ENCODE measurements at regions not wholly inside any gene's neighbourhood (a gene's known extent, or its start where the extent isn't known, plus 50 kb on each side); places are given as distances from the start of the nearest gene placed in this dataset.
"Not testable (repeated sequence)": the region's sequence is repeated elsewhere in the genome, so short reads cannot be mapped to it uniquely, and the experiment has no call there.

GRCh38 chr19:33998739-33999345 is 173.5 kb upstream of the LSM14A start:
- Mint-ChIP-seq H3K36me3 (no peaks in the 10 kb centered on the region), H3K4me1 (ENCODE audit: low read depth) (no peaks in the 10 kb centered on the region), H3K27me3 (peaks cover 15% of the 10 kb centered on the region), H3K27ac (no peak overlapping the region), H3K9me3 (ENCODE audit: low read depth) (peaks cover 3% of the 10 kb centered on the region), H3K4me3 (no peak overlapping the region)

- Mint-ChIP-seq H3K9me3 (ENCODE audit: low read depth) (peaks cover 6% of the 10 kb centered on the region), H3K4me3 (no peak overlapping the region), H3K27me3 (peaks cover 37% of the 10 kb centered on the region), H3K36me3 (no peaks in the 10 kb centered on the region), H3K27ac (no peak overlapping the region), H3K4me1 (ENCODE audit: low read depth) (no peaks in the 10 kb centered on the region)
Observed at GRCh38 chr19:34017024-34017423, 155.3 kb upstream of the LSM14A start.

GRCh38 chr19:34017601-34018000 is 154.7 kb upstream of the LSM14A start:
- H3K4me3 Mint-ChIP-seq = no peak overlapping the region
- H3K9me3 Mint-ChIP-seq (ENCODE audit: low read depth) = peaks cover 9% of the 10 kb centered on the region
- no peak overlapping the region for H3K27ac Mint-ChIP-seq
- H3K27me3 Mint-ChIP-seq = peaks cover 33% of the 10 kb centered on the region
- H3K36me3 Mint-ChIP-seq = no peaks in the 10 kb centered on the region
- no peaks in the 10 kb centered on the region for H3K4me1 Mint-ChIP-seq (ENCODE audit: low read depth)

- H3K36me3 Mint-ChIP-seq = peaks cover 3% of the 10 kb centered on the region
- H3K27me3 Mint-ChIP-seq = peaks cover 30% of the 10 kb centered on the region
- no peaks in the 10 kb centered on the region for H3K4me1 Mint-ChIP-seq (ENCODE audit: low read depth)
- peaks cover 19% of the 10 kb centered on the region for H3K9me3 Mint-ChIP-seq (ENCODE audit: low read depth)
- H3K4me3 Mint-ChIP-seq = no peak overlapping the region
- H3K27ac Mint-ChIP-seq = no peak overlapping the region
Observed at GRCh38 chr19:34018546-34018945, 153.8 kb upstream of the LSM14A start.

GRCh38 chr19:34023381-34023780 is 148.9 kb upstream of the LSM14A start:
- peaks cover 7% of the 10 kb centered on the region for H3K36me3 Mint-ChIP-seq
- H3K27ac Mint-ChIP-seq = no peak overlapping the region
- peaks cover 14% of the 10 kb centered on the region for H3K9me3 Mint-ChIP-seq (ENCODE audit: low read depth)
- peaks cover 28% of the 10 kb centered on the region for H3K27me3 Mint-ChIP-seq
- H3K4me1 Mint-ChIP-seq (ENCODE audit: low read depth) = no peaks in the 10 kb centered on the region
- no peak overlapping the region for H3K4me3 Mint-ChIP-seq

- Mint-ChIP-seq H3K4me3 (no peak overlapping the region), H3K36me3 (no peaks in the 10 kb centered on the region), H3K9me3 (ENCODE audit: low read depth) (no peaks in the 10 kb centered on the region), H3K27me3 (peaks cover 7% of the 10 kb centered on the region), H3K27ac (no peak overlapping the region), H3K4me1 (ENCODE audit: low read depth) (no peaks in the 10 kb centered on the region)
Observed at GRCh38 chr19:34033880-34034279, 138.4 kb upstream of the LSM14A start.

- no peaks in the 10 kb centered on the region for H3K9me3 Mint-ChIP-seq (ENCODE audit: low read depth)
- H3K27ac Mint-ChIP-seq = no peak overlapping the region
- H3K36me3 Mint-ChIP-seq = no peaks in the 10 kb centered on the region
- H3K27me3 Mint-ChIP-seq = peaks cover 9% of the 10 kb centered on the region
- no peaks in the 10 kb centered on the region for H3K4me1 Mint-ChIP-seq (ENCODE audit: low read depth)
- H3K4me3 Mint-ChIP-seq = no peak overlapping the region
Observed at GRCh38 chr19:34034318-34034846, 137.9 kb upstream of the LSM14A start.

- H3K9me3 Mint-ChIP-seq (ENCODE audit: low read depth) = no peaks in the 10 kb centered on the region
- no peak overlapping the region for H3K27ac Mint-ChIP-seq
- no peaks in the 10 kb centered on the region for H3K36me3 Mint-ChIP-seq
- H3K4me1 Mint-ChIP-seq (ENCODE audit: low read depth) = peaks cover 2% of the 10 kb centered on the region
- H3K27me3 Mint-ChIP-seq = peaks cover 13% of the 10 kb centered on the region
- no peak overlapping the region for H3K4me3 Mint-ChIP-seq
Observed at GRCh38 chr19:34041925-34042521, 130.3 kb upstream of the LSM14A start.

- no peak overlapping the region for H3K4me3 Mint-ChIP-seq
- H3K9me3 Mint-ChIP-seq (ENCODE audit: low read depth) = no peaks in the 10 kb centered on the region
- no peaks in the 10 kb centered on the region for H3K36me3 Mint-ChIP-seq
- H3K4me1 Mint-ChIP-seq (ENCODE audit: low read depth) = peaks cover 2% of the 10 kb centered on the region
- peaks cover 15% of the 10 kb centered on the region for H3K27me3 Mint-ChIP-seq
- no peak overlapping the region for H3K27ac Mint-ChIP-seq
Observed at GRCh38 chr19:34044021-34044420, 128.3 kb upstream of the LSM14A start.

- Mint-ChIP-seq H3K27ac (no peak overlapping the region), H3K36me3 (no peaks in the 10 kb centered on the region), H3K4me1 (ENCODE audit: low read depth) (no peaks in the 10 kb centered on the region), H3K4me3 (no peak overlapping the region), H3K27me3 (peaks cover 5% of the 10 kb centered on the region), H3K9me3 (ENCODE audit: low read depth) (no peaks in the 10 kb centered on the region)
Observed at GRCh38 chr19:34049944-34050343, 122.4 kb upstream of the LSM14A start.

- H3K4me3 Mint-ChIP-seq; H3K9me3 Mint-ChIP-seq (ENCODE audit: low read depth); H3K36me3 Mint-ChIP-seq; H3K27me3 Mint-ChIP-seq; H3K4me1 Mint-ChIP-seq (ENCODE audit: low read depth); H3K27ac Mint-ChIP-seq: not testable (repeated sequence)
Observed at GRCh38 chr19:34050430-34050829, 121.9 kb upstream of the LSM14A start.

GRCh38 chr19:34051255-34051654 is 121.0 kb upstream of the LSM14A start:
- H3K4me1 Mint-ChIP-seq (ENCODE audit: low read depth) = no peaks in the 10 kb centered on the region
- H3K36me3 Mint-ChIP-seq = no peaks in the 10 kb centered on the region
- peaks cover 6% of the 10 kb centered on the region for H3K27me3 Mint-ChIP-seq
- no peak overlapping the region for H3K4me3 Mint-ChIP-seq
- no peaks in the 10 kb centered on the region for H3K9me3 Mint-ChIP-seq (ENCODE audit: low read depth)
- H3K27ac Mint-ChIP-seq = no peak overlapping the region

- Mint-ChIP-seq H3K36me3 (no peaks in the 10 kb centered on the region), H3K27ac (no peak overlapping the region), H3K4me3 (no peak overlapping the region), H3K9me3 (ENCODE audit: low read depth) (no peaks in the 10 kb centered on the region), H3K27me3 (peaks cover 5% of the 10 kb centered on the region), H3K4me1 (ENCODE audit: low read depth) (no peaks in the 10 kb centered on the region)
Observed at GRCh38 chr19:34057155-34057554, 115.1 kb upstream of the LSM14A start.

GRCh38 chr19:34066007-34066643 is 106.2 kb upstream of the LSM14A start:
- Mint-ChIP-seq H3K27ac (no peak overlapping the region), H3K36me3 (no peaks in the 10 kb centered on the region), H3K9me3 (ENCODE audit: low read depth) (no peaks in the 10 kb centered on the region), H3K27me3 (peaks cover 12% of the 10 kb centered on the region), H3K4me3 (no peak overlapping the region), H3K4me1 (ENCODE audit: low read depth) (peaks cover 2% of the 10 kb centered on the region)

GRCh38 chr19:34067861-34068271 is 104.4 kb upstream of the LSM14A start:
- Mint-ChIP-seq H3K27ac (no peak overlapping the region), H3K36me3 (no peaks in the 10 kb centered on the region), H3K4me1 (ENCODE audit: low read depth) (peaks cover 2% of the 10 kb centered on the region), H3K27me3 (peaks cover 14% of the 10 kb centered on the region), H3K9me3 (ENCODE audit: low read depth) (no peaks in the 10 kb centered on the region), H3K4me3 (no peak overlapping the region)

Measured in activated naive CD8-positive, alpha-beta T cell (primary cell).